ENCODE measurements at regions not wholly inside any gene's neighbourhood (a gene's known extent, or its start where the extent isn't known, plus 50 kb on each side); places are given as distances from the start of the nearest gene placed in this dataset.
"Not testable (repeated sequence)": the region's sequence is repeated elsewhere in the genome, so short reads cannot be mapped to it uniquely, and the experiment has no call there.

- no peak overlapping the region for H3K27ac ChIP-seq
- H3K27me3 ChIP-seq: no peaks in the 10 kb centered on the region
- H3K9ac ChIP-seq (ENCODE audit: low read depth in 2 of 2, low read length in 2 of 2): no peak overlapping the region
- no peak for DNase-seq
- no peaks in the 10 kb centered on the region for H3K36me3 ChIP-seq
- H3K4me3 ChIP-seq: no peak overlapping the region
- no peaks in the 10 kb centered on the region for H3K4me1 ChIP-seq
- no peak for TF ChIP-seq CTCF (IDR thresholded peaks at IDR 0.05)
- intact Hi-C loops (cut with DNase I): no loop called here
- no peaks in the 10 kb centered on the region for H3K9me3 ChIP-seq
Measured at GRCh38 chr5:99349787-99350186, 421.0 kb upstream of the CHD1 start.

GRCh38 chr5:99348597-99348996 is 419.8 kb upstream of the CHD1 start:
- no peak for TF ChIP-seq CTCF (IDR thresholded peaks at IDR 0.05)
- H3K36me3 ChIP-seq: no peaks in the 10 kb centered on the region
- H3K9me3 ChIP-seq: no peaks in the 10 kb centered on the region
- H3K4me1 ChIP-seq: no peaks in the 10 kb centered on the region
- no peak overlapping the region for H3K9ac ChIP-seq (ENCODE audit: low read depth in 2 of 2, low read length in 2 of 2)
- no peak for DNase-seq
- H3K27me3 ChIP-seq: no peaks in the 10 kb centered on the region
- no peak overlapping the region for H3K4me3 ChIP-seq
- intact Hi-C loops (cut with DNase I): no loop called here
- H3K27ac ChIP-seq: no peak overlapping the region

- H3K27ac ChIP-seq; intact Hi-C loops (cut with DNase I); H3K9me3 ChIP-seq: not testable (repeated sequence)
Measured at GRCh38 chr5:99339758-99340157, 411.0 kb upstream of the CHD1 start.

GRCh38 chr5:99334936-99335335 is 406.1 kb upstream of the CHD1 start:
- Histone ChIP-seq H3K4me1 (no peaks in the 10 kb centered on the region), H3K4me3 (no peak overlapping the region), H3K27ac (no peak overlapping the region), H3K36me3 (no peaks in the 10 kb centered on the region), H3K27me3 (no peaks in the 10 kb centered on the region), H3K9ac (ENCODE audit: low read depth in 2 of 2, low read length in 2 of 2) (no peak overlapping the region), H3K9me3 (no peaks in the 10 kb centered on the region)
- TF ChIP-seq CTCF (IDR thresholded peaks at IDR 0.05): no peak
- DNase-seq: no peak
- intact Hi-C loops (cut with DNase I): no loop called here

More at GRCh38 chr5:99339758-99340157, 411.0 kb upstream of the CHD1 start:
- H3K4me1 ChIP-seq; H3K4me3 ChIP-seq; DNase-seq; H3K9ac ChIP-seq (ENCODE audit: low read depth in 2 of 2, low read length in 2 of 2); H3K27me3 ChIP-seq; H3K36me3 ChIP-seq: not testable (repeated sequence)

- Histone ChIP-seq H3K36me3 (no peaks in the 10 kb centered on the region), H3K9me3 (no peaks in the 10 kb centered on the region), H3K27me3 (no peaks in the 10 kb centered on the region), H3K4me3 (no peak overlapping the region), H3K27ac (no peak overlapping the region), H3K4me1 (no peaks in the 10 kb centered on the region), H3K9ac (ENCODE audit: low read depth in 2 of 2, low read length in 2 of 2) (no peak overlapping the region)
- DNase-seq: no peak
- intact Hi-C loops (cut with DNase I): no loop called here
- no peak for TF ChIP-seq CTCF (IDR thresholded peaks at IDR 0.05)
Measured at GRCh38 chr5:99331061-99331460, 402.3 kb upstream of the CHD1 start.

- Histone ChIP-seq H3K36me3 (no peaks in the 10 kb centered on the region), H3K4me3 (no peak overlapping the region), H3K9ac (ENCODE audit: low read depth in 2 of 2, low read length in 2 of 2) (no peak overlapping the region), H3K27ac (no peak overlapping the region), H3K9me3 (no peaks in the 10 kb centered on the region), H3K4me1 (no peaks in the 10 kb centered on the region), H3K27me3 (no peaks in the 10 kb centered on the region)
- no peak for TF ChIP-seq CTCF (IDR thresholded peaks at IDR 0.05)
- no peak for DNase-seq
- intact Hi-C loops (cut with DNase I): no loop called here
Measured at GRCh38 chr5:99320436-99320835, 391.6 kb upstream of the CHD1 start.
